ENCODE measurements at regions not wholly inside any gene's neighbourhood (a gene's known extent, or its start where the extent isn't known, plus 50 kb on each side); places are given as distances from the start of the nearest gene placed in this dataset.

DNA sequence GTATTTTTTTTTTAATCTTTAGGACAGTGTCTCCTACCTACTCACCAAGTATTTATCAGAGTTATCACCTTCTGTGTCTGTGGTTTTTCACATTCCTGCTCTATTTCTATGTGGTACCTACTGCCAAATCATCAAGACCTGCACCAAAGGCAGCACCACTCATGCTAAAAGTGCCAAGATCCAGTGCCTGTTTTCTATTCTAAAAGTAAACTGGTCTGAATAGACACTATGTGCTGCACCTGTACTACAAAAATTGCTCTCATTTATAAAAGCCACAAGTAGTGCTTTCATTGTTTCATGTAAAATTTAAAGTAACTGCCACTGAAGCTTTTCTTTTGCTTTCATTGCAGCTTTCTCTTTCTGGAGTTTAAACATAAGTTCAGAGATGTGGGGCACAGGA, 103.9 kb upstream of the GULP1 start:
- intact Hi-C loops (cut with DNase I) = no loop called here
- DNase-seq = no peak

DNA sequence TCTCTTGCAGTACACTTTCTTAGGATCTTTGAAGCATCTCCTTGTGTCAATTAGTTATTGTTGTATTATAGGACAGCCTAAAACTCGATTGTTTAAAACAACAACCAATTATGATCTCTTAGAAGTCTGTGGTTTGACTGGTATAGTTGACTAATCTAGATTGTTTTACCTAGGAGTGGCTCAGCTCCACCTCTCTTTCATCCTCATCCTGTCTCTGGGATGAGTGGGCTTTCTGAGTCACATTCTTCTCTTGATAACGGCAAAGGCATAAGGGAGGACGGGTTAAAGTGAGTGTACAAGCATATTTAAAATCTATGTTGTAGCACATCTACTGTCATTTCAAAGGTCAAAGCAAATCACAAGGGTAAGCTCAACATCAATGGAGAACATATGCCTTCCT, 102.3 kb upstream of the GULP1 start:
- intact Hi-C loops (cut with DNase I) = no loop called here
- no peak for DNase-seq

DNA sequence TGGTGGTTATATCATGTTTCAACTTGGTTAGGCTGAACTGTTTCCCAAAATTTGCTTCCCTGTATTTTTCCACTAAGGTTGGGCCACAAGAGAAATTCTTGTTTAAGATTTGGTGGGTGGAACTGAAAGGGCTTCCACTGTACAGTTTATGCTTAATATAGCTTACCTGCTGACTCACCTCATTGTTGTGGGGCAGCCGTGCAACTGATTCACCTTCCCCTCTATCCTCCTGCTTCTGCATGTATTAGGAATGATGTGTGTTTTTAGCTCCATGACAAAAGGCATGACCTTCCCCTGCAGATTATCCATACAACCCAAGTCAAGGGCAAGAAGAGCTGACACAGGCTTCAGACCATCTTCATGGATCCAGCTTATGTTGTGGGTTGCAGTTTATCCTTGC, 98.4 kb upstream of the GULP1 start:
- DNase-seq = no peak
- intact Hi-C loops (cut with DNase I) = no loop called here

DNA sequence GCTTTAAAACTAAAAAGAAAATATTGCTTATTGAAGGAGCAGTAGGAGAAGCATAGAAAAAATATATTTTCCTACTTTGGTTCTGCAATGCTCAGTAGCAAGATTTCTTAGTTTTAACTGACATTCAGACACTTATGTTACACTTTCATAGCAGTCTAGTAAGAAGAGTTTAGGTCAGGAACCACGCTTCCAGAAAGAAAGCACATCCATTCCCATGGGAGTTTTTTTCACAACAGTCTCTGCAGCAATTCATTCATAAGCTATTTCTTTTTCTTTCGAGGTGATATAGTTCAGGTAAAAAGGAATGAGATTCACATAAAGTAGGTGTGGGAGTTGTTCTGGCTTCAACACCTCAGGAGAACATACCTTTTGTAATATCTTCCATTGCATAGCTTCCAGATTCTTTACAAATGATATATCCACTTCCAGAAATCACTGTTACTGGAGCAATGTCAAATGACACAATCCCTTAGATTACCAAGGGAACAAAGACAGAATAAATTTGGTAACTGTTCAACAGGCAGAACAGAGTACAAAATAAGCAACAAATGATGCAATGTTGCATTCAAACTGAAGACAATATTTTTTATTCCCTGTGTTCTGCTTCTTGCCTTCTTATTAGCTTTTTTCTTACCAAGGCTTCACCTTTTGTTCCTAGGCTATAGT, 95.2 kb upstream of the GULP1 start:
- intact Hi-C loops (cut with DNase I) = no loop called here
- no peak for DNase-seq

DNA sequence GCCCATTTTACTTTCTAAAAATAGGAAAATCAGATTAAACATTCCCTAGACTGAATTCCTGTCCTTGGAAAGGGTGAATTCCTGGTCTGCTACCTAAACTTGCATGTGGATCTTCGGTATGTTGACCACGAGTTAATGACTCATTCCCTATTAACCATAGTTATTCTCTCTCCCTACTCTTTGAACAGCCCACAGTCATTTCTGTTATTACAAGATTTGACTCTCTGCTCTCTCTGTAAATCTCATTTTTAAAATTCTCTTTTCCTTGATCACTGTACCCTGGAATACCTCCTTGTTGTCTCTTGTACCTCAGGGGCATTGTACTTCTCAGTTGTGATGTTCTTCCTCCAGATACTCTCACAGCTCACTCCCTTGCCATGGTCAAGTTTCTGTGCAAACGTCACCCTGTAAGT, 92.0 kb upstream of the GULP1 start:
- DNase-seq = no peak
- intact Hi-C loops (cut with DNase I) = no loop called here

DNA sequence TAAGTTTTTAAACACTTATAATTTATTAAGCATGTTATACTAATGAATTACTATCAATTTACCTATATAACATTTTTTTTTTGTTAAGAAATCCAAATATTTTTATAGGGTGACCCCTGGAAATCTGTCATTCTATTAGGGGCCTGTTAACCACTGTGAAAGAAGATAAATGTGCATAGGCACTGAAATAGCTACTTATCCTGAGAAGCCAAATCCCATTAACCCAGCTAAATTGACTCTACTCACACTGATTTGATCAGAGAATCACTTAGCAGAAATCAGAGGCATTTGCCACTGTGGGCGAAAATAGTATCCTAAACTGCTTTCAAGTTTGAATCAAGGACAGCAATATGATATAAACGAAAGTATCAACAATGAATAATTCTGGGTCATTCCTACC, 90.0 kb upstream of the GULP1 start:
- intact Hi-C loops (cut with DNase I) = no loop called here
- no peak for DNase-seq

DNA sequence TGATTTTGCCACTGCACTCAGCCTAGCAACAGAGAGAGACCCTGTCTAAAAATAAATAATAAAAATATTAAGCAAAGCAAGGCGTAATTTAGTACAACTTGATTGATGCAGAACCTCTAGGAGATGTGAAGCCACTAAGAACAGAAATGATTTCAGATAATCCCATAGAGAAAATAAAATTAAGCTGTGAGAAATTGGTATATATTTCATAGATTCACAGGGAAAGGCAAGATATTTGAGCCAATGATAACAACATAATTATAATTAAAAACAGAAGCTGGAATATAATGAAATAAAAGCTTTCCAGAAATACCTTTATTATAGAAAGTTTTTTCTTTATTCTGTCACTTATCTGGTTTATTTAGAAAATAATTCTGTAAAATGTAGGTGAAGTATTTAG, 88.9 kb upstream of the GULP1 start:
- intact Hi-C loops (cut with DNase I) = no loop called here
- DNase-seq = no peak

DNA sequence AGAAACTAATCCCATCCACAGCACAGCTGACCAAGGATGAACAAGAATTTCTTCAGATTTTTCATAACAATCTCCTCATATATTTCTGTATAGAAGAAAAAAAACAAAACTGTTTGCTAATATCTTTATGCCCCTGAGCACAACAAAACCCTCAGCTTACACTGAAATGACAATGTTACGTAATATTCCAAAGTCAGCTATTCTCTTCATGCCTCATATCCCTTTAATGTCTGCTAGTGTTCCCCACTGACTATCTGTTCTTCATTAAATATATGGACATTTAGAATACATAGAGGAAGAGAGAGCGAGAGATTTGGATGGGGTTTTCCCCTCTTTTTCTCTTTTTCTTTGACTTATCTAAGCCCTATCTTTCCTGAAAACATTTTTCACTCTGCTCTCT, 87.9 kb upstream of the GULP1 start:
- intact Hi-C loops (cut with DNase I) = no loop called here

DNA sequence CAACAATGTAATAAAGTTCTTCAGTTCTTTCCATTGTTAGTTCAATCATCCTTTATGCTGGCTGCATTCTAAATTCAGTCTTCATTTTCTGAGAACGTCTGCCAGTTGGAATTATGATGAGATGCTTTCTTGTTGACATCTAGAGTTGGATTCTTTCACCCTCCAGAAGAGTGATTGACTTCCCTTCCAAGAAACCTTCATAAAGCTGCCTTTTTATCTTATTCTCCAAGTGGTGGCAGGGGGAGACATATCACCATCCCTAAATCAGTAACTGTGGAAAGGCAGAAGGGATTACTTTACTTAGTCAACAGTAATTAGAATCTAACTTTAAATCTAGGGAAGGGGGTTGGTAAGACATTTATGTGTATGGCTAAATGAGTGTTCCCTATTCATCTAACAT, 86.8 kb upstream of the GULP1 start:
- DNase-seq = no peak
- intact Hi-C loops (cut with DNase I) = no loop called here

More for the DNA sequence above, 87.9 kb upstream of the GULP1 start:
- no peak for DNase-seq

DNA sequence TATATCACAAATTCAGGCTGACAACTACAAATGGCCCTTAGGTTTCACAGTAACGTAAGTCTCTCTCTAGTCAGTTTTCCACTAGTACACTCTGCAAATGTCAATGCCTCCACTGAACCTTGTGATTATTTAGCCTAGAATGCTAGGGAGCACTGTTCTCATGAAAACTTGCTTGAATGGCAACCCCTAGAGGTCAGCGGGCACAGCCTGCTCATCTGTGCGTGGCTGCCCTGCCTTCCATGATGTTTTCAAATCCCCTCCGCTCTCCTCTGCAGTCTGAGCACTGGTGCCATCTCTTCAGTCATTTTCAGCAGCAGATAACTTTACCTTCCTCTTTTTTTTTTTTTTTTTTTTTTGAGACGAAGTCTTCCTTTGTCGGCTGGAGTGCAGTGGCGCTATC, 84.1 kb upstream of the GULP1 start:
- intact Hi-C loops (cut with DNase I) = no loop called here

DNA sequence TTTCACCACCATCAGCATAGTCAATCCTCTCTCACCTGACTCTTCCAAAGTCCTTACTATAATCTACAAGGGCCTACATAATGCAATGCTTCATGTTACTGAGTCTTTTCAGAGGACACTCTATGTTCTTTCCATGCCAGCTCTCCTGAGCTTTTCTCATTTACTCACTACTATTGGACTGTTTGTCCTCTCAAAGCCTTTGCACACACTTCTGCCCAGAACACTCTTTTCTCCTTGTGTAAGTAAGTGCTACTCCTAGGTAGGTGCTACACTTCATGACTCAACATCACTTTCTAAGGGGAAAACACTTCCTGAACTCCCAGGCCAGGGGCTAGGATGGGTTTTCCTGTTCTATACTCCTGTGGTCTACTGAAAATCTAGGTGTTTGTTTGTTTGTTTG, 82.5 kb upstream of the GULP1 start:
- intact Hi-C loops (cut with DNase I) = no loop called here
- DNase-seq = no peak

More for the DNA sequence above, 84.1 kb upstream of the GULP1 start:
- no peak for DNase-seq

DNA sequence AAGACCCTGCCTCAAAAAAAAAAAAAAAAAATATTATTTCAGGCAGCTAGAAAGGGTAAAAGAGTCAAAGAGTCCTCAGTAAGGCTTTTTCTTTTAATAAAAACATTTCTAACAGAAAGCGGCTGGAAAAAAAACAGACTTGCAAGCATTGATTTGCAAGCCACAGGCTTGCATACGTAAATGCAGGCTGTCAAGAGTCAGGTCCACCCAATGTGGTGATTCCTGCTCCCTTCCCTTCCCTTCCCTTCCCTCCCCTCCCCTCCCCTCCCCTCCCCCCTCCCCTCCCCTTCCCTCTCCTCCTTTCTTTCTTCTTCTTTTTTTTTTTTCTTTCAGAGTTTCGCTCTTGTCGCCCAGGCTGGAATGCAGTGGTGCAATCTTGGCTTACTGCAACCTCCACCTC, 74.4 kb upstream of the GULP1 start:
- no peak for DNase-seq
- intact Hi-C loops (cut with DNase I) = no loop called here

DNA sequence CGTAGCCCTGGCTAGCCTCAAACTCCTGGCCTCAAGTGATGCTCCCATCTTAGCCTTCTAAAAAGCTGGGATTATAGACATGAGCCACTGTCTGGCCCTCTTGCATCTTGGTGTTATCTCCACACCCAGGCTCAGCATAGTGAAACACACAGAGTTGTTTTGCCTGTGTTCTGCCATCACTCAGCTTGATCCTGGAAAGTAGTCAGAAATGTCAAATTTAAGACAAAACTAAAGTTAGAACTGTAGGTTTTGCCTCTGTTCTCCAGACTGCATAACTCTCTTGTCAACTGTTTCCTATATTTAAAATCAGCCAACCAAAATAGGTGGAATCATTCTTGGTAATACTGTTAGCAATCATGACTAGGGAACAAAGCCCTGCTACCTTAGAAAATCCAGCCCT, 72.1 kb upstream of the GULP1 start:
- DNase-seq = no peak
- intact Hi-C loops (cut with DNase I) = no loop called here

DNA sequence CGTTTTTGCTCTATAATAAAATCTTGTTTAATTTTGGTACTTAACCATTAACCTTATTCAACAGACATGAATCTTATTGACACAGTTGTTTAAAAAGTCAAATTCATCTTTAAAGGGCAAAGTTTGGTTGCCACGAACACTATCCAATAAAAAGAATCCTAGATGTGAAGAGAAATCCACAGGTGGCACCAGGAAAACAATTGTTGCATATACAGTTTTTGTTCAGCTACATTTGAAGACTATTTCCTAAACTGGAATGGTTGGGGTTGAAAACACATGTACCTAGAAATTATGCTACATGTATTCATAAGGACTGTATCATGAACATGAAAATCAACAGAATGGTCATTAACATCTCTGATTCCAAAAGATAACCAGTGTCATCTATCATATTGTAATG, 71.1 kb upstream of the GULP1 start:
- no peak for DNase-seq
- intact Hi-C loops (cut with DNase I) = no loop called here

DNA sequence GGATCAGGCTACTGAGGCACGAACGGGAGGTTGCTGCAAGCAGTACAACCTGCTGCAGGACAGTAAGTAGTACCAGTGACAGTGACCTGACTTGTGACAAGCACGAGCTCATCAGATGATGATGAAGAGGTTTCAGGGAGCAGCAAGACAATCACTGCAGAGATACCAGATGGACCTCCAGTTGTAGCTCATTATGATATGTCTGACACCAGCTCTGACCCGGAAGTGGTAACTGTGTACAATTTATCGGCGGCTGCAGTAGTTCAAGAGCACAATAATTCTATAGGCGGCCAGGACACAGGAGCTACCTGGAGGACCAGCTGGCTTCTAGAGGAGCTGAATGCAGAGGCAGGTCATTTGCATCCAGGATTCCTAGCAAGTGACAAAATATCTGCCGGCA, 64.0 kb upstream of the GULP1 start:
- intact Hi-C loops (cut with DNase I) = no loop called here
- no peak for DNase-seq

DNA sequence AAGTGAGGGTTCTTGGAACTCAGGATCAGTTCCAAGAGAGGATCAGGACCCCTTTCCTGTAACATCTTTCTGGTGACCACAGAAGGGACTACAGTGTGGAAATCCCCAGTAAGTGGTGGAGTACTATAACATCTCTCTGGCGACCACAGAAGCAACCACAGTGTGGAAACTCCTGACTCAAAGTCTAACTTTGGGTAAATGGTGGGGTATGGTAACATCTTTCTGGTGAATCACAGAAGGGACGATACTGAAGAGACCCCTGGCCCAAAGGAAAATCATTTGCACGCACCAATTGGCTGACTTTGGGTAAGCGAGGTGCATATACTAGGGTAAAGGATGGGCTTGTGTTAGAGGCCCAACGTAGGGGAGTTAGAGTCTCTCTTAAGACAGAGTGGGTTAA, 56.3 kb upstream of the GULP1 start:
- no peak for DNase-seq
- intact Hi-C loops (cut with DNase I) = no loop called here

DNA sequence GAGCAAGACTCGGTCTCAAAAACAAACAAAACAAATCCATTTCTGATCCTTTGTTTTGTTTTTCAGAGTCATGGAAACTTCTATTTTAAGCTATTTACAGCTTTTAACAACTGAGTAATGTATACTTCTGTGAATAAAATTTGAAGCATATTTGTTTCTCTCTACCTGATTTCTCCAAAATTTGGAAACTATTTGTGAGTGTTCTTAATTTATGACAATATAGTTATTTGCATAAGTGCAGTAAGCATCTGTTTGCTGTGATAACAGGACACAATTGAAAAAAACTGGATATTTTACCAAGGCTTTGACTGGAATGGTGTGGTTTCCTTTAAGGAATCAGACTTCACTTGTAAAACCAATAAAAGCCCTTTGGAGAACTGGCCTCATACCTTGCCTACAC, 53.3 kb upstream of the GULP1 start:
- intact Hi-C loops (cut with DNase I) = no loop called here
- no peak for DNase-seq

All from posterior cingulate gyrus (tissue), 11 donors.